HepG2 (cell line): ENCODE measurements at regions not wholly inside any gene's neighbourhood (a gene's known extent, or its start where the extent isn't known, plus 50 kb on each side); places are given as distances from the start of the nearest gene placed in this dataset.

Experiments
- ATAC-seq: fragments of 200-7000 bp; cut with Tn5 transposase; 3 replicates; pipeline ENCODE4 v1.9.1; 2020; ENCODE audit warnings: mild to moderate bottlenecking, moderate library complexity
- BruUV-seq: library from RNA; stranded (reverse); fragments of 400-500 nt; replicated peaks from 2 replicates; lab custom pipeline; 2021; lab: Mats Ljungman, UMichigan
- CTCF ChIA-PET: fragments of 300-600 bp; formaldehyde crosslinking; extraction: SDS; loops from one replicate; lab custom pipeline; 2021; ENCODE audit warnings: low total read pairs, inconsistent platforms, low intra/inter-chr PET ratio; lab: Yijun Ruan, JAX
- POLR2A ChIA-PET: fragments of 350-600 bp; sonication (Branson Sonifier 250); formaldehyde crosslinking; loops from one replicate; lab custom pipeline; 2020; ENCODE audit warnings: antibody characterized with exemption, inconsistent platforms; lab: Yijun Ruan, JAX
- DNase-seq: peaks from one replicate; pipeline ENCODE4 v3.0.0-alpha.2; 2015; ENCODE audit warnings: low spot score
- FAIRE-seq: peaks from 3 replicates; lab custom pipeline; 2011; peaks lifted over from hg19 to GRCh38; lab: Jason Lieb, UNC
- H2AFZ ChIP-seq: one replicate; pipeline ENCODE4 v1.6.1; 2011; ENCODE audit warnings: low read length, inconsistent platforms
- H3K27ac ChIP-seq: fragments of 300-600 bp; 3 replicates; pipeline ENCODE4 v1.8.0; 2011; ENCODE audit warnings: mixed run types, mild to moderate bottlenecking, mixed read lengths, low read length, inconsistent platforms; ENCODE audit not compliant: insufficient read depth; ENCODE audit errors: extremely low read length
- H3K27me3 ChIP-seq, 2 experiments: fragments of 200-600 bp in 1 of 2; 2 replicates in 1 of 2; 3 replicates in 1 of 2; pipeline versions ENCODE4 v1.6.0 to v1.8.0; 2011; ENCODE audit warnings: low read length in 2 of 2, mild to moderate bottlenecking in 2 of 2, moderate library complexity in 2 of 2, inconsistent platforms in 1 of 2; ENCODE audit not compliant: insufficient read depth in 2 of 2, control insufficient read depth in 1 of 2
- H3K36me3 ChIP-seq, 2 experiments: fragments of 200-600 bp in 1 of 2; replicated peaks in 1 of 2; 2 replicates in 1 of 2; 3 replicates in 1 of 2; pipeline versions ENCODE4 v1.5.1 to v1.8.0; 2011; ENCODE audit warnings: low read length in 2 of 2, inconsistent platforms in 1 of 2; ENCODE audit not compliant: insufficient read depth in 2 of 2, control insufficient read depth in 1 of 2
- H3K4me1 ChIP-seq: 2 replicates; pipeline ENCODE4 v1.5.1; 2012; ENCODE audit warnings: low read length, inconsistent platforms; ENCODE audit not compliant: insufficient read depth
- H3K4me2 ChIP-seq: 2 replicates; pipeline ENCODE4 v1.6.0; 2011; ENCODE audit warnings: low read depth, low read length, inconsistent platforms
- H3K4me3 ChIP-seq, 3 experiments: fragments of 200-600 bp in 1 of 3; sonication (generic), shearing (Covaris generic) in 1 of 3; replicated peaks in 1 of 3; 2 replicates each; pipeline ENCODE4 v1.5.1; 2011 to 2016; ENCODE audit warnings: low read length in 3 of 3, inconsistent platforms in 2 of 3, low read depth in 2 of 3, mild to moderate bottlenecking in 2 of 3, control low read depth in 1 of 3, mixed read lengths in 1 of 3; ENCODE audit not compliant: insufficient read depth in 1 of 3
- H3K79me2 ChIP-seq: one replicate; pipeline ENCODE4 v1.6.1; 2011; ENCODE audit warnings: low read length, inconsistent platforms; ENCODE audit not compliant: insufficient read depth
- H3K9ac ChIP-seq: 2 replicates; pipeline ENCODE4 v1.6.0; 2011; ENCODE audit warnings: mild to moderate bottlenecking, low read depth, low read length, inconsistent platforms; ENCODE audit not compliant: insufficient read depth
- H3K9me3 ChIP-seq: 2 replicates; pipeline ENCODE4 v1.5.1; 2012; ENCODE audit warnings: mild to moderate bottlenecking, low read length
- H4K20me1 ChIP-seq: 2 replicates; pipeline ENCODE4 v1.6.0; 2011; ENCODE audit warnings: inconsistent platforms, mild to moderate bottlenecking, low read length, moderate library complexity; ENCODE audit not compliant: insufficient read depth
- ATRX ChIP-seq: sonication (generic); formaldehyde crosslinking; IDR thresholded peaks from 2 replicates; pipeline ENCODE4 v1.4.0; 2020; ENCODE audit warnings: missing genetic modification reagents, borderline replicate concordance
- GRHL1 ChIP-seq: sonication (generic); formaldehyde crosslinking; conservative IDR thresholded peaks from 2 replicates; pipeline ENCODE4 v1.8.0; 2022; ENCODE audit warnings: missing genetic modification reagents
- JARID2 ChIP-seq: sonication (generic); formaldehyde crosslinking; IDR thresholded peaks from 2 replicates; pipeline ENCODE4 v1.8.1; 2023; ENCODE audit warnings: missing genetic modification reagents, inconsistent platforms; ENCODE audit not compliant: insufficient replicate concordance
- SAP130 ChIP-seq: IDR thresholded peaks from 2 replicates; pipeline ENCODE4 v1.6.1; 2016; ENCODE audit warnings: low read depth
- SKI ChIP-seq: fragments of 450-650 bp; IDR thresholded peaks from one replicate; pipeline ENCODE4 v1.6.1; 2018; ENCODE audit warnings: mild to moderate bottlenecking; ENCODE audit not compliant: partially characterized antibody
- SP5 ChIP-seq: IDR thresholded peaks from 2 replicates; pipeline ENCODE4 v1.6.1; 2016; ENCODE audit warnings: low read depth, borderline replicate concordance
- ZNF792 ChIP-seq: IDR thresholded peaks from 2 replicates; pipeline ENCODE4 v1.6.1; 2016
- WGBS: methylation state at CpG from one replicate; pipeline ENCODE4 v1.1.6; 2017; ENCODE audit warnings: low lambda C conversion rate; 5-methylcytosine and 5-hydroxymethylcytosine counted together
- in situ Hi-C: cut with HindIII; loops from 2 replicates; pipeline ENCODE4 v1.10.0; 2017; ENCODE audit warnings: low pct_unique_long_range_greater_than_20kb; ENCODE audit not compliant: extremely low pct_ligation_motif_present
- intact Hi-C: fragments of 100-400 bp; cut with micrococcal nuclease; formaldehyde crosslinking; loops from one replicate; pipeline ENCODE4 v1.10.0; 2022; ENCODE audit not compliant: unreplicated experiment

DNA sequence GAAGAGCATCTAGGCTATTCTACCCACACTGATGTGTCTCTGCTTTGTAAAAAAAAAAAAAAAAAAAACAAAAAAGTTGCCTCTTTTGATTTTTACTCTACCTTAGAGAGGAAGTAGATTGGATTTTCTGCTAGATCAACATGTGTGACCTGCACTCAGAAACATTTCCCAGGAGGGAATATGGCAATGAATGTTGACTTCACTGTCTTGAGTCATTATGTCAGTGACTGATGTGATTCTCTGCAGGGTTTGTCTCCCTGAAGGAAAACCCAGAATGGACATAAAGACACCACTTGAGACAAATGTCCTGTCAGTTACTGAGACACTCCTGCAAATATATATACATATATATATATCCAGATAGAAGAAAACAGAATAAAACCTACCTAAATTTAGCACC lies 370.3 kb downstream of the BMPER start (continued):
- TF ChIP-seq SKI (no peak), GRHL1 (CRISPR knock-in tag) (no peak), JARID2 (no peak), SAP130 (no peak)
- TF ChIP-seq, all 625 proteins: peak for 0

GRCh38 chr7:34277016-34277802 lies 371.9 kb downstream of the BMPER start:
- Histone ChIP-seq H4K20me1 (no peaks in the 10 kb centered on the region), H3K27ac (no peak overlapping the region), H3K9me3 (peaks cover 11% of the 10 kb centered on the region), H3K4me3 (no peak overlapping the region), H3K9ac (no peak overlapping the region), H3K4me2 (no peak overlapping the region), H3K79me2 (no peaks in the 10 kb centered on the region), H2AFZ (no peak overlapping the region), H3K27me3 (no peaks in the 10 kb centered on the region), H3K4me1 (no peaks in the 10 kb centered on the region), H3K36me3 (no peaks in the 10 kb centered on the region)
- FAIRE-seq (no peak), ATAC-seq (no peak), DNase-seq (no peak)
- ChIA-PET CTCF (no interaction called here), POLR2A (no interaction called here)
- in situ Hi-C loops, result no loop called here
- intact Hi-C loops, result no loop called here
- BruUV-seq, result no TSS peak
- WGBS, result 25% methylated on average over 7 of the region's 7 CpGs
- no peak for TF ChIP-seq SP5 (CRISPR knock-in tag)
- TF ChIP-seq ATRX (CRISPR knock-in tag), result no peak
- no peak for TF ChIP-seq ZNF792 (CRISPR knock-in tag)
- TF ChIP-seq, all 625 proteins: peak for 0
